Esophagus squamous epithelium (tissue), 4 donors: ENCODE measurements at regions not wholly inside any gene's neighbourhood (a gene's known extent, or its start where the extent isn't known, plus 50 kb on each side); places are given as distances from the start of the nearest gene placed in this dataset.

Source experiments
- POLR2A ChIP-seq, 4 donors: fragments of 450-650 bp; IDR thresholded peaks; one replicate each; pipeline ENCODE4 v1.6.1; 2017; ENCODE audit warnings: antibody characterized with exemption in 4 of 4, mild to moderate bottlenecking in 4 of 4, moderate library complexity in 3 of 4
- TF ChIP-seq, protein P1 (sequence below), 6 experiments: fragments of 450-650 bp in 4 of 6; fragments of 200-600 bp in 2 of 6; sonication (generic) in 2 of 6; IDR thresholded peaks; one replicate each; pipeline ENCODE4 v1.5.1; 2016 to 2019; ENCODE audit warnings: antibody characterized with exemption in 6 of 6, mild to moderate bottlenecking in 4 of 6, moderate library complexity in 4 of 6

DNA sequence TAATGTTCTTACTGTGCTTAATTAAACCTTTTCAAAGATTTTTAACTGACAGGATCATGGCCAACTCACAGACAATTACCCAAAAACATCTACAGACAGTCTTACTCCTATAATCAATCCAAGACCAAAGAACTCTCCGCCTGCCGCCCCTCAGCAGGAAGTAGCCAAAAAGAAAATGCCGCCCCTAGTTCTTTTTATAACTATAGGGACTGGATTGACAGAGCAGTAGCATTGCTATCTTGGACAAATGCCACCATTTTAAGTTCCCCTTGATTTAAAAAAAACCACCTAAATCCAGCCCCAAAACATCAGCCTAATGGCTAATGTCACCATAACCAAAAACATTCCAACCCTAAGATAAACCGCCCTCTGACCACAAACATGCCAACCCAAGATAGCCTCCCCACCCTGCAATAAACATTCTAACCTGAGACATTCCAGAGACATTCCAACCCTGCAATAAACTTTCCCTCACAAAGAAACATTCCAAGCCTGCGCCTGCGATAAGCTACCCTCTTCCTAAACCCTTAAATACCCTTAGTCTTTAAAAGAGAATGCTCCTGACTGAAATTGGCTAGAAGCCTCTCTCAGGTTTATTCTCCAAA lies 77.0 kb downstream of the COQ2 start:
- TF ChIP-seq, protein P1, sequence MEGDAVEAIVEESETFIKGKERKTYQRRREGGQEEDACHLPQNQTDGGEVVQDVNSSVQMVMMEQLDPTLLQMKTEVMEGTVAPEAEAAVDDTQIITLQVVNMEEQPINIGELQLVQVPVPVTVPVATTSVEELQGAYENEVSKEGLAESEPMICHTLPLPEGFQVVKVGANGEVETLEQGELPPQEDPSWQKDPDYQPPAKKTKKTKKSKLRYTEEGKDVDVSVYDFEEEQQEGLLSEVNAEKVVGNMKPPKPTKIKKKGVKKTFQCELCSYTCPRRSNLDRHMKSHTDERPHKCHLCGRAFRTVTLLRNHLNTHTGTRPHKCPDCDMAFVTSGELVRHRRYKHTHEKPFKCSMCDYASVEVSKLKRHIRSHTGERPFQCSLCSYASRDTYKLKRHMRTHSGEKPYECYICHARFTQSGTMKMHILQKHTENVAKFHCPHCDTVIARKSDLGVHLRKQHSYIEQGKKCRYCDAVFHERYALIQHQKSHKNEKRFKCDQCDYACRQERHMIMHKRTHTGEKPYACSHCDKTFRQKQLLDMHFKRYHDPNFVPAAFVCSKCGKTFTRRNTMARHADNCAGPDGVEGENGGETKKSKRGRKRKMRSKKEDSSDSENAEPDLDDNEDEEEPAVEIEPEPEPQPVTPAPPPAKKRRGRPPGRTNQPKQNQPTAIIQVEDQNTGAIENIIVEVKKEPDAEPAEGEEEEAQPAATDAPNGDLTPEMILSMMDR (IDR thresholded peaks at IDR 0.05): no peak
- no peak for TF ChIP-seq POLR2A (IDR thresholded peaks at IDR 0.05)
